Sigmoid colon (tissue), 3 donors: ENCODE measurements at regions not wholly inside any gene's neighbourhood (a gene's known extent, or its start where the extent isn't known, plus 50 kb on each side); places are given as distances from the start of the nearest gene placed in this dataset.

ENCODE experiments used
- CTCF ChIP-seq, 4 experiments: fragments of 450-650 bp in 3 of 4; fragments of 200-600 bp in 1 of 4; IDR thresholded peaks; one replicate each; pipeline ENCODE4 v1.5.1; 2016 to 2019; ENCODE audit warnings: antibody characterized with exemption in 4 of 4, mild to moderate bottlenecking in 3 of 4, moderate library complexity in 2 of 4
- POLR2A ChIP-seq, 2 donors: fragments of 450-650 bp; IDR thresholded peaks; one replicate each; pipeline ENCODE4 v1.6.1; 2016; ENCODE audit warnings: antibody characterized with exemption in 2 of 2, mild to moderate bottlenecking in 2 of 2, moderate library complexity in 2 of 2

DNA sequence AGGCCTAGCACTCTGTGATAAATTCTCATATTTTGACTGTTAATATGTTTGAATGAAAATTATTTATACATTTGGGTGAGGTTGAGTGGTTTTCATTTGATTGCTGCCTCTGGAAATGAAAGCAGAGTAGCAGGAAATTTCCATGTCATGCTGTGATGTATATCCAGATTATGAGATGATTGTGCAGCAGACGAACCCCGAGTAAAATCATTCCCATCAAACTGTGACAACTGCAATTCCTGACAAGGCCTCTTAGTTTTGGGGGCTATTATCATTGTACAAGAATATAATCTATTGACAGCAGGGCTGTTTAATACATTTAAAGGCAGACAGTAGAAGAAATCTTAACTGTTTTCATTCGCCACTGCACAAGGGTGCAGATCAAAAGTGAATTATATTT lies 134.8 kb downstream of the ATG4C start:
- TF ChIP-seq CTCF (IDR thresholded peaks at IDR 0.05) (no peak), POLR2A (IDR thresholded peaks at IDR 0.05) (no peak)
